ENCODE measurements at regions not wholly inside any gene's neighbourhood (a gene's known extent, or its start where the extent isn't known, plus 50 kb on each side); places are given as distances from the start of the nearest gene placed in this dataset.

DNA sequence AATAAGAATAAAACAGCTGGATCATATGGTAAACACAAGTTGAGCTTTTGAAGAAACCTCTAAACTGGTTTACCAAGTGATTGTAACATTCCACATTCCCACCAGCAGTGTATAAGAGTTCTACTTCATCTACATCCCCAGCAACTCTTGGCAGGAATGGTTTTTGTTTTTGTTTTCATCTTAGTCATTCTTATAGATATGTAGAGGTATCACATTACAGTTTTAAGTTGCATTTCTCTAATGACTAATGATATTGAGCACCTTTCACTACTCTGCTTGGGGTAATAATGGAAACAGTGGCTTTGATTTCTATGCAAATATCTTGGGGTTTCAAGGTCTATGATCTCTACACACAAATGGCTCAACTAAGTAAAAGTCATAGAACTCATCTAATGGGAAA is 614.5 kb downstream of the TBC1D4 start:
- Histone ChIP-seq H3K4me1 (replicated peaks in 1 of 4; ENCODE audit: control insufficient read depth in 3 of 4, insufficient read depth in 4 of 4, low read length in 3 of 4) (no peaks in the 10 kb centered on the region), H2BK20ac (ENCODE audit: low read length) (no peak overlapping the region), H3K9me3 (ENCODE audit: insufficient read depth in 2 of 2, low read depth in 1 of 2, low read length in 1 of 2) (no peaks in the 10 kb centered on the region), H3K23ac (ENCODE audit: insufficient read length) (no peak overlapping the region), H3K14ac (ENCODE audit: insufficient read length) (no peak overlapping the region), H2AK5ac (ENCODE audit: low read depth, low read length) (no peak overlapping the region), H2BK15ac (ENCODE audit: low read length) (no peak overlapping the region), H2AFZ (ENCODE audit: low read length) (no peak overlapping the region), H3K18ac (ENCODE audit: extremely low read depth, low read length) (no peak overlapping the region), H3K23me2 (ENCODE audit: low read depth, low read length) (no peaks in the 10 kb centered on the region), H4K20me1 (replicated peaks in 1 of 2; ENCODE audit: control insufficient read depth in 1 of 2, insufficient read depth in 2 of 2, low read length in 2 of 2) (no peaks in the 10 kb centered on the region), H4K5ac (ENCODE audit: insufficient read length, low read depth, low read length) (no peak overlapping the region), H3K9ac (replicated peaks in 1 of 4; ENCODE audit: extremely low read depth in 1 of 4, low read depth in 3 of 4, low read length in 3 of 4) (no peak overlapping the region), H2BK12ac (ENCODE audit: low read depth, low read length) (no peak overlapping the region), H3K79me1 (ENCODE audit: low read depth, low read length) (no peaks in the 10 kb centered on the region), H3K56ac (replicated peaks; ENCODE audit: insufficient read length, low read depth, low read length) (no peak overlapping the region), H2BK5ac (ENCODE audit: low read depth, low read length) (no peak overlapping the region), H4K91ac (replicated peaks; ENCODE audit: insufficient read length, low read length) (no peak overlapping the region), H3K36me3 (ENCODE audit: control insufficient read depth in 2 of 4, insufficient read depth in 4 of 4, low read length in 3 of 4) (no peaks in the 10 kb centered on the region), H3K27me3 (replicated peaks in 1 of 4; ENCODE audit: control insufficient read depth in 3 of 4, extremely low read depth in 1 of 4, insufficient read depth in 3 of 4, low read length in 3 of 4) (no peaks in the 10 kb centered on the region), H3K27ac (ENCODE audit: low read depth, low read length) (no peak overlapping the region), H4K8ac (ENCODE audit: extremely low read depth, insufficient read depth, low read length) (no peak overlapping the region), H3K79me2 (ENCODE audit: control insufficient read depth in 1 of 2, insufficient read depth in 2 of 2, low read length in 2 of 2) (no peaks in the 10 kb centered on the region), H3K4me2 (ENCODE audit: insufficient read depth in 1 of 2, low read depth in 2 of 2, low read length in 2 of 2) (no peak overlapping the region), H2BK120ac (replicated peaks; ENCODE audit: low read depth, low read length) (no peak overlapping the region), H3K4ac (replicated peaks; ENCODE audit: insufficient read length, low read depth, low read length) (no peak overlapping the region), H3K4me3 (ENCODE audit: extremely low read depth in 1 of 4, insufficient read depth in 2 of 4, low read depth in 3 of 4, low read length in 4 of 4) (no peak overlapping the region)
- no peak for FAIRE-seq
- POLR2A ChIA-PET (ENCODE audit: partially characterized antibody) = interaction anchor here (1.2 kb wide), 1 partner anchor 22 kb away, joined by 3 read pairs; no protein-coding TSS in a partner anchor
- CTCF ChIA-PET (ENCODE audit: partially characterized antibody) = interaction anchor here (0.7 kb wide), 1 partner anchor 24 kb away, joined by 3 read pairs; no protein-coding TSS in a partner anchor
- TF ChIP-seq CREB1 (IDR thresholded peaks at IDR 0.05) = no peak
- no peak for DNase-seq (ENCODE audit: low read depth in 1 of 2, low spot score in 2 of 2)
